A673 (cell line): ENCODE measurements at regions not wholly inside any gene's neighbourhood (a gene's known extent, or its start where the extent isn't known, plus 50 kb on each side); places are given as distances from the start of the nearest gene placed in this dataset.

Experiments
- BruUV-seq: library from RNA; stranded (reverse); fragments of 400-500 nt; replicated peaks from 2 replicates; lab custom pipeline; 2021; lab: Mats Ljungman, UMichigan
- CTCF ChIA-PET: fragments of 300-600 bp; sonication (Branson Sonifier 250); formaldehyde crosslinking; loops from one replicate; lab custom pipeline; 2022; ENCODE audit warnings: antibody characterized with exemption; lab: Charles Lee
- POLR2A ChIA-PET: fragments of 300-600 bp; sonication (Branson Sonifier 250); formaldehyde crosslinking; loops from one replicate; lab custom pipeline; 2022; ENCODE audit warnings: antibody characterized with exemption; ENCODE audit not compliant: low non-redundant PET; lab: Charles Lee
- DNase-seq: peaks from one replicate; pipeline ENCODE4 v3.0.0-alpha.2; 2015; ENCODE audit warnings: low spot score
- H3K27ac ChIP-seq: fragments of 200-600 bp; sonication (generic); 2 replicates; pipeline ENCODE4 v1.5.1; 2016; ENCODE audit warnings: mixed run types, low read depth, mild to moderate bottlenecking, mixed read lengths, antibody characterized with exemption, low read length; ENCODE audit not compliant: poor library complexity, severe bottlenecking
- H3K27me3 ChIP-seq: fragments of 200-600 bp; sonication (generic); replicated peaks from 2 replicates; pipeline ENCODE4 v1.6.1; 2017; ENCODE audit warnings: mixed run types, low read depth, mild to moderate bottlenecking, mixed read lengths, antibody characterized with exemption, low read length; ENCODE audit not compliant: insufficient read depth, poor library complexity
- H3K36me3 ChIP-seq: fragments of 200-600 bp; sonication (generic); 2 replicates; pipeline ENCODE4 v1.6.1; 2016; ENCODE audit warnings: mixed run types, mild to moderate bottlenecking, mixed read lengths, antibody characterized with exemption, low read length; ENCODE audit not compliant: insufficient read depth, poor library complexity, severe bottlenecking
- H3K4me1 ChIP-seq: fragments of 200-600 bp; sonication (generic); 2 replicates; pipeline ENCODE4 v1.6.1; 2017; ENCODE audit warnings: mixed run types, mild to moderate bottlenecking, mixed read lengths, antibody characterized with exemption, low read length; ENCODE audit not compliant: insufficient read depth, poor library complexity, severe bottlenecking
- H3K4me3 ChIP-seq: fragments of 200-600 bp; sonication (generic); 2 replicates; pipeline ENCODE4 v1.5.1; 2016; ENCODE audit warnings: low read depth, mixed run types, mild to moderate bottlenecking, mixed read lengths, low read length; ENCODE audit not compliant: poor library complexity, severe bottlenecking
- H3K9me3 ChIP-seq: fragments of 200-600 bp; sonication (generic); 2 replicates; pipeline ENCODE4 v1.6.1; 2016; ENCODE audit warnings: mixed run types, low read depth, mild to moderate bottlenecking, mixed read lengths, antibody characterized with exemption, low read length; ENCODE audit not compliant: poor library complexity, severe bottlenecking
- EZH2 ChIP-seq: fragments of 200-600 bp; sonication (generic); IDR thresholded peaks from 2 replicates; pipeline ENCODE4 v1.6.1; 2017; ENCODE audit warnings: borderline replicate concordance, low read depth, mild to moderate bottlenecking, mixed read lengths, antibody characterized with exemption, low read length; ENCODE audit not compliant: poor library complexity, severe bottlenecking
- intact Hi-C: fragments of 100-400 bp; cut with micrococcal nuclease; formaldehyde crosslinking; loops from one replicate; pipeline ENCODE4 v1.10.0; 2022; ENCODE audit not compliant: unreplicated experiment
- TF ChIP-seq, protein P1 (sequence below): fragments of 300-800, 200-600 bp; sonication (generic); conservative IDR thresholded peaks from 2 replicates; pipeline ENCODE4 v1.5.1; 2017; ENCODE audit warnings: low read depth, mild to moderate bottlenecking, antibody characterized with exemption, low read length, moderate library complexity, mixed read lengths

DNA sequence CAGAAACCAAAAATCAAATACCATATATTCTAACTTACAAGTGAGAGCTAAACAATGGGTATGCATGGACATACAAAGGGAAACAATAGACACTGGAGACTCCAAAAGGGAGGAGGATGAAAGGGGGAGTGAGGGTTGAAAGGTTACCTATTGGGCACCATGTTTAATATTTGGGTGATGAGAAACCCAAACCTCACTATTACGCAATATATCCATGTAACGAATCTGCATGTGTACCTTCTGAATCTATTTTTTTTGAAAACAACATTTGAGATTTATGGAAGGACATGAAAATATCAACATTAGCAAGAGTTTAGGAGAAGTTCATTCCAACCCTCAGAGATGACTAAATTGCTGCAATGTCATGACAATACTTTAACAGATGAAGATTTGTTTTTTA is 586.1 kb downstream of the GBA3 start:
- no peak for DNase-seq
- no TSS peak for BruUV-seq
- intact Hi-C loops: no loop called here
- Histone ChIP-seq H3K36me3 (no peaks in the 10 kb centered on the region), H3K9me3 (peaks cover 17% of the 10 kb centered on the region), H3K4me1 (no peaks in the 10 kb centered on the region), H3K27me3 (no peaks in the 10 kb centered on the region), H3K4me3 (no peak overlapping the region), H3K27ac (no peak overlapping the region)
- ChIA-PET POLR2A (no interaction called here), CTCF (no interaction called here)
- TF ChIP-seq, protein P1, sequence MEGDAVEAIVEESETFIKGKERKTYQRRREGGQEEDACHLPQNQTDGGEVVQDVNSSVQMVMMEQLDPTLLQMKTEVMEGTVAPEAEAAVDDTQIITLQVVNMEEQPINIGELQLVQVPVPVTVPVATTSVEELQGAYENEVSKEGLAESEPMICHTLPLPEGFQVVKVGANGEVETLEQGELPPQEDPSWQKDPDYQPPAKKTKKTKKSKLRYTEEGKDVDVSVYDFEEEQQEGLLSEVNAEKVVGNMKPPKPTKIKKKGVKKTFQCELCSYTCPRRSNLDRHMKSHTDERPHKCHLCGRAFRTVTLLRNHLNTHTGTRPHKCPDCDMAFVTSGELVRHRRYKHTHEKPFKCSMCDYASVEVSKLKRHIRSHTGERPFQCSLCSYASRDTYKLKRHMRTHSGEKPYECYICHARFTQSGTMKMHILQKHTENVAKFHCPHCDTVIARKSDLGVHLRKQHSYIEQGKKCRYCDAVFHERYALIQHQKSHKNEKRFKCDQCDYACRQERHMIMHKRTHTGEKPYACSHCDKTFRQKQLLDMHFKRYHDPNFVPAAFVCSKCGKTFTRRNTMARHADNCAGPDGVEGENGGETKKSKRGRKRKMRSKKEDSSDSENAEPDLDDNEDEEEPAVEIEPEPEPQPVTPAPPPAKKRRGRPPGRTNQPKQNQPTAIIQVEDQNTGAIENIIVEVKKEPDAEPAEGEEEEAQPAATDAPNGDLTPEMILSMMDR: no peak
- no peak for TF ChIP-seq EZH2

- intact Hi-C loops: no loop called here
- POLR2A ChIA-PET: no interaction called here
- no peaks in the 10 kb centered on the region for H3K27me3 ChIP-seq
- H3K27ac ChIP-seq: no peak overlapping the region
- DNase-seq: no peak
- H3K9me3 ChIP-seq: peaks cover 15% of the 10 kb centered on the region
- no TSS peak for BruUV-seq
- TF ChIP-seq EZH2: no peak
- TF ChIP-seq, protein P1: no peak
- no peaks in the 10 kb centered on the region for H3K36me3 ChIP-seq
- CTCF ChIA-PET: no interaction called here
- H3K4me3 ChIP-seq: no peak overlapping the region
- H3K4me1 ChIP-seq: no peaks in the 10 kb centered on the region
Observed at GRCh38 chr4:23276076-23276475, 583.3 kb downstream of the GBA3 start.

GRCh38 chr4:23269566-23269965 is 576.8 kb downstream of the GBA3 start:
- intact Hi-C loops: no loop called here
- H3K4me1 ChIP-seq: no peaks in the 10 kb centered on the region
- TF ChIP-seq, protein P1: no peak
- TF ChIP-seq EZH2: no peak
- CTCF ChIA-PET: no interaction called here
- H3K36me3 ChIP-seq: no peaks in the 10 kb centered on the region
- BruUV-seq: no TSS peak
- H3K27me3 ChIP-seq: no peaks in the 10 kb centered on the region
- DNase-seq: no peak
- H3K4me3 ChIP-seq: no peak overlapping the region
- POLR2A ChIA-PET: no interaction called here
- H3K27ac ChIP-seq: no peak overlapping the region
- peaks cover 6% of the 10 kb centered on the region for H3K9me3 ChIP-seq
